Activated T-helper 9 cell treated with anti-CD3 and anti-CD28 coated beads, Interleukin-2, amount 50 U/mL, for 16 hours (primary cell): ENCODE measurements at regions not wholly inside any gene's neighbourhood (a gene's known extent, or its start where the extent isn't known, plus 50 kb on each side); places are given as distances from the start of the nearest gene placed in this dataset.

ENCODE experiments used
- DNase-seq: peaks from one replicate; pipeline ENCODE4 v3.0.0-alpha.2; 2020; ENCODE audit warnings: low read depth

GRCh38 chr13:75936791-75937190 is 300.7 kb downstream of the LMO7 start:
- no peak for DNase-seq

- no peak for DNase-seq
Observed at GRCh38 chr13:75935805-75936204, 299.7 kb downstream of the LMO7 start.

- no peak for DNase-seq
Observed at GRCh38 chr13:75934889-75935288, 298.8 kb downstream of the LMO7 start.

- DNase-seq: no peak
Observed at GRCh38 chr13:75932636-75933035, 296.5 kb downstream of the LMO7 start.

GRCh38 chr13:75931116-75931515 is 295.0 kb downstream of the LMO7 start:
- no peak for DNase-seq

GRCh38 chr13:75929076-75929475 is 292.9 kb downstream of the LMO7 start:
- DNase-seq: no peak

- DNase-seq: no peak
Observed at GRCh38 chr13:75927183-75927669, 291.1 kb downstream of the LMO7 start.

GRCh38 chr13:75920536-75920935 is 284.4 kb downstream of the LMO7 start:
- DNase-seq: no peak

GRCh38 chr13:75919660-75920199 is 283.6 kb downstream of the LMO7 start:
- no peak for DNase-seq

- no peak for DNase-seq
Observed at GRCh38 chr13:75915066-75915465, 278.9 kb downstream of the LMO7 start.

- DNase-seq: no peak
Observed at GRCh38 chr13:75913925-75914324, 277.8 kb downstream of the LMO7 start.

- DNase-seq: no peak
Observed at GRCh38 chr13:75910591-75910990, 274.5 kb downstream of the LMO7 start.
